HG02763 (cell line): ENCODE measurements at regions not wholly inside any gene's neighbourhood (a gene's known extent, or its start where the extent isn't known, plus 50 kb on each side); places are given as distances from the start of the nearest gene placed in this dataset.

Experiments
- ATAC-seq: cut with Tn5 transposase; IDR thresholded peaks from one replicate; pipeline ENCODE4 v1.9.1; 2021; ENCODE audit warnings: mild to moderate bottlenecking, moderate library complexity; ENCODE audit not compliant: unreplicated experiment

- ATAC-seq, result no peak
These were observed 50.6 kb upstream of the ZNF385D start for GRCh38 chr3:21801631-21802030.

- ATAC-seq, result no peak
These were observed 52.6 kb upstream of the ZNF385D start for GRCh38 chr3:21803604-21804003.

GRCh38 chr3:21804330-21804729 lies 53.3 kb upstream of the ZNF385D start:
- ATAC-seq, result no peak

GRCh38 chr3:21806733-21807132 lies 55.7 kb upstream of the ZNF385D start:
- no peak for ATAC-seq

- no peak for ATAC-seq
These were observed 74.7 kb upstream of the ZNF385D start for GRCh38 chr3:21825684-21826083.

GRCh38 chr3:21826416-21826815 lies 75.4 kb upstream of the ZNF385D start:
- no peak for ATAC-seq

- ATAC-seq, result no peak
These were observed 79.5 kb upstream of the ZNF385D start for GRCh38 chr3:21830541-21830940.

- no peak for ATAC-seq
These were observed 84.3 kb upstream of the ZNF385D start for GRCh38 chr3:21835264-21835663.

GRCh38 chr3:21836227-21836626 lies 85.2 kb upstream of the ZNF385D start:
- no peak for ATAC-seq

- ATAC-seq, result no peak
These were observed 88.2 kb upstream of the ZNF385D start for GRCh38 chr3:21839176-21839575.

- ATAC-seq, result no peak
These were observed 88.6 kb upstream of the ZNF385D start for GRCh38 chr3:21839592-21839991.

GRCh38 chr3:21847005-21847404 lies 96.0 kb upstream of the ZNF385D start:
- no peak for ATAC-seq

GRCh38 chr3:21859124-21860081 lies 108.4 kb upstream of the ZNF385D start:
- no peak for ATAC-seq

GRCh38 chr3:21860082-21860475 lies 109.1 kb upstream of the ZNF385D start:
- no peak for ATAC-seq

GRCh38 chr3:21860657-21861056 lies 109.6 kb upstream of the ZNF385D start:
- no peak for ATAC-seq

GRCh38 chr3:21876782-21877181 lies 125.8 kb upstream of the ZNF385D start:
- ATAC-seq, result no peak

- no peak for ATAC-seq
These were observed 126.3 kb upstream of the ZNF385D start for GRCh38 chr3:21877214-21877754.

GRCh38 chr3:21879184-21879886 lies 128.3 kb upstream of the ZNF385D start:
- no peak for ATAC-seq

- ATAC-seq, result no peak
These were observed 137.6 kb upstream of the ZNF385D start for GRCh38 chr3:21888656-21889055.

- ATAC-seq, result no peak
These were observed 138.2 kb upstream of the ZNF385D start for GRCh38 chr3:21889166-21889565.

- no peak for ATAC-seq
These were observed 141.1 kb upstream of the ZNF385D start for GRCh38 chr3:21892104-21892503.

GRCh38 chr3:21893242-21893641 lies 142.2 kb upstream of the ZNF385D start:
- no peak for ATAC-seq
